NCI-H2081 treated with DMSO at 0.1 percent for 48 hours (cell line): ENCODE measurements at regions not wholly inside any gene's neighbourhood (a gene's known extent, or its start where the extent isn't known, plus 50 kb on each side); places are given as distances from the start of the nearest gene placed in this dataset.

Source experiments
- DNase-seq: peaks from one replicate; lab custom pipeline; 2025; lab: John Stamatoyannopoulos, UW

- DNase-seq: no peak
Measured at GRCh38 chr6:14274546-14275492, 157.2 kb downstream of the CD83 start.

GRCh38 chr6:14275493-14275851, 157.9 kb downstream of the CD83 start:
- DNase-seq: no peak

GRCh38 chr6:14276071-14276470, 158.5 kb downstream of the CD83 start:
- DNase-seq: no peak

- no peak for DNase-seq
Measured at GRCh38 chr6:14276667-14277404, 159.3 kb downstream of the CD83 start.

- no peak for DNase-seq
Measured at GRCh38 chr6:14277405-14277930, 159.9 kb downstream of the CD83 start.

GRCh38 chr6:14278006-14278405, 160.4 kb downstream of the CD83 start:
- DNase-seq: no peak

- DNase-seq: no peak
Measured at GRCh38 chr6:14278446-14278845, 160.9 kb downstream of the CD83 start.

- DNase-seq: no peak
Measured at GRCh38 chr6:14280006-14280510, 162.5 kb downstream of the CD83 start.

- DNase-seq: no peak
Measured at GRCh38 chr6:14280766-14281293, 163.3 kb downstream of the CD83 start.

- DNase-seq: no peak
Measured at GRCh38 chr6:14281811-14282660, 164.5 kb downstream of the CD83 start.

- no peak for DNase-seq
Measured at GRCh38 chr6:14282854-14283505, 165.4 kb downstream of the CD83 start.

- DNase-seq: no peak
Measured at GRCh38 chr6:14283600-14284235, 166.1 kb downstream of the CD83 start.

- DNase-seq: no peak
Measured at GRCh38 chr6:14284969-14285590, 167.5 kb downstream of the CD83 start.

GRCh38 chr6:14286144-14286543, 168.6 kb downstream of the CD83 start:
- no peak for DNase-seq

- no peak for DNase-seq
Measured at GRCh38 chr6:14286634-14287428, 169.3 kb downstream of the CD83 start.

GRCh38 chr6:14287707-14288106, 170.1 kb downstream of the CD83 start:
- DNase-seq: no peak

GRCh38 chr6:14288910-14289309, 171.3 kb downstream of the CD83 start:
- no peak for DNase-seq

- no peak for DNase-seq
Measured at GRCh38 chr6:14290041-14290771, 172.6 kb downstream of the CD83 start.
